Activated CD8-positive, alpha-beta T cell treated with anti-CD3 and anti-CD28 coated beads, Interleukin-2, amount 10 ng/mL, durations not matched to agents 7 days and 5 days (primary cell): ENCODE measurements at regions not wholly inside any gene's neighbourhood (a gene's known extent, or its start where the extent isn't known, plus 50 kb on each side); places are given as distances from the start of the nearest gene placed in this dataset.

Experiments used
- ATAC-seq: fragments of 150-1000 bp; cut with Tn5 transposase; one replicate; pipeline ENCODE4 v1.10.0; 2021; ENCODE audit warnings: moderate library complexity
- CTCF ChIA-PET: fragments of 350-600 bp; sonication (Branson Sonifier 250); formaldehyde crosslinking; loops from one replicate; lab custom pipeline; 2021; ENCODE audit warnings: antibody characterized with exemption; lab: Charles Lee
- POLR2A ChIA-PET: fragments of 350-600 bp; sonication (Branson Sonifier 250); formaldehyde crosslinking; loops from one replicate; lab custom pipeline; 2021; ENCODE audit warnings: antibody characterized with exemption; lab: Charles Lee
- DNase-seq: peaks from one replicate; pipeline ENCODE4 v3.0.0-alpha.2; 2020
- H3K27ac Mint-ChIP-seq: one replicate; pipeline ENCODE4 v1.8.0; 2021; ENCODE audit warnings: mild to moderate bottlenecking, mixed read lengths
- H3K27me3 Mint-ChIP-seq: one replicate; pipeline ENCODE4 v1.8.0; 2021; ENCODE audit warnings: low read depth, mixed read lengths
- H3K36me3 Mint-ChIP-seq: one replicate; pipeline ENCODE4 v1.8.0; 2021; ENCODE audit warnings: low read depth, mixed read lengths
- H3K4me1 Mint-ChIP-seq: one replicate; pipeline ENCODE4 v1.8.0; 2021; ENCODE audit warnings: low read depth, mixed read lengths
- H3K4me3 Mint-ChIP-seq: one replicate; pipeline ENCODE4 v1.8.0; 2021; ENCODE audit warnings: mild to moderate bottlenecking, mixed read lengths
- H3K9me3 Mint-ChIP-seq: one replicate; pipeline ENCODE4 v1.8.0; 2022; ENCODE audit warnings: mixed read lengths; ENCODE audit not compliant: insufficient read depth

GRCh38 chr17:37827905-37828650 lies 83.2 kb upstream of the HNF1B start:
- no peak for DNase-seq
- H3K9me3 Mint-ChIP-seq: no peaks in the 10 kb centered on the region
- H3K36me3 Mint-ChIP-seq: no peaks in the 10 kb centered on the region
- no peak for ATAC-seq
- CTCF ChIA-PET: interaction anchor here (0.7 to 1.8 kb wide), 4 partner anchors 12 to 455 kb away, joined by 3 to 8 read pairs (median 4); no protein-coding TSS in a partner anchor
- H3K27me3 Mint-ChIP-seq: peaks cover 25% of the 10 kb centered on the region
- peaks cover 14% of the 10 kb centered on the region for H3K4me1 Mint-ChIP-seq
- POLR2A ChIA-PET: no interaction called here
- no peak overlapping the region for H3K27ac Mint-ChIP-seq
- H3K4me3 Mint-ChIP-seq: no peak overlapping the region

GRCh38 chr17:37826497-37827430 lies 81.9 kb upstream of the HNF1B start:
- no peaks in the 10 kb centered on the region for H3K36me3 Mint-ChIP-seq
- no peak overlapping the region for H3K27ac Mint-ChIP-seq
- H3K27me3 Mint-ChIP-seq: peaks cover 23% of the 10 kb centered on the region
- H3K9me3 Mint-ChIP-seq: no peaks in the 10 kb centered on the region
- peaks cover 11% of the 10 kb centered on the region for H3K4me1 Mint-ChIP-seq
- ATAC-seq: no peak
- H3K4me3 Mint-ChIP-seq: no peak overlapping the region
- CTCF ChIA-PET: no interaction called here
- POLR2A ChIA-PET: interaction anchor here (0.5 kb wide), 1 partner anchor 190 kb away, joined by 3 read pairs; no protein-coding TSS in a partner anchor
- no peak for DNase-seq

GRCh38 chr17:37825851-37826250 lies 81.0 kb upstream of the HNF1B start:
- no peak for DNase-seq
- H3K4me1 Mint-ChIP-seq: peaks cover 12% of the 10 kb centered on the region
- H3K36me3 Mint-ChIP-seq: no peaks in the 10 kb centered on the region
- no peak overlapping the region for H3K4me3 Mint-ChIP-seq
- peaks cover 19% of the 10 kb centered on the region for H3K27me3 Mint-ChIP-seq
- H3K9me3 Mint-ChIP-seq: no peaks in the 10 kb centered on the region
- POLR2A ChIA-PET: no interaction called here
- CTCF ChIA-PET: no interaction called here
- no peak overlapping the region for H3K27ac Mint-ChIP-seq
- ATAC-seq: no peak

GRCh38 chr17:37824534-37825485 lies 80.0 kb upstream of the HNF1B start:
- Mint-ChIP-seq H3K4me1 (peaks cover 22% of the 10 kb centered on the region), H3K4me3 (no peak overlapping the region), H3K9me3 (no peaks in the 10 kb centered on the region), H3K27me3 (peaks cover 16% of the 10 kb centered on the region), H3K36me3 (no peaks in the 10 kb centered on the region), H3K27ac (no peak overlapping the region)
- no peak for ATAC-seq
- ChIA-PET POLR2A (no interaction called here), CTCF (no interaction called here)
- no peak for DNase-seq

GRCh38 chr17:37823996-37824395 lies 79.1 kb upstream of the HNF1B start:
- Mint-ChIP-seq H3K9me3 (no peaks in the 10 kb centered on the region), H3K36me3 (no peaks in the 10 kb centered on the region), H3K4me1 (peaks cover 25% of the 10 kb centered on the region), H3K27me3 (peaks cover 16% of the 10 kb centered on the region), H3K27ac (no peak overlapping the region), H3K4me3 (no peak overlapping the region)
- DNase-seq: no peak
- ChIA-PET CTCF (no interaction called here), POLR2A (no interaction called here)
- no peak for ATAC-seq

GRCh38 chr17:37820995-37821713 lies 76.3 kb upstream of the HNF1B start:
- POLR2A ChIA-PET: no interaction called here

GRCh38 chr17:37820313-37820994 lies 75.6 kb upstream of the HNF1B start:
- ChIA-PET CTCF (interaction anchor here (0.8 kb wide), 1 partner anchor 24 kb away, joined by 3 read pairs; no protein-coding TSS in a partner anchor), POLR2A (no interaction called here)
- Mint-ChIP-seq H3K27ac (peak overlapping the region; percentile 53), H3K4me1 (peaks cover 23% of the 10 kb centered on the region), H3K36me3 (no peaks in the 10 kb centered on the region), H3K27me3 (peaks cover 6% of the 10 kb centered on the region), H3K9me3 (no peaks in the 10 kb centered on the region), H3K4me3 (no peak overlapping the region)
- DNase-seq (no peak), ATAC-seq (no peak)

More at GRCh38 chr17:37820995-37821713, 76.3 kb upstream of the HNF1B start:
- H3K27me3 Mint-ChIP-seq: peaks cover 3% of the 10 kb centered on the region
- H3K36me3 Mint-ChIP-seq: no peaks in the 10 kb centered on the region
- no peak for ATAC-seq
- H3K27ac Mint-ChIP-seq: no peak overlapping the region
- H3K4me3 Mint-ChIP-seq: no peak overlapping the region
- no peaks in the 10 kb centered on the region for H3K9me3 Mint-ChIP-seq
- CTCF ChIA-PET: interaction anchor here (1.0 kb wide), 1 partner anchor 13 kb away, joined by 3 read pairs; no protein-coding TSS in a partner anchor
- H3K4me1 Mint-ChIP-seq: peaks cover 20% of the 10 kb centered on the region
- DNase-seq: no peak

- Mint-ChIP-seq H3K9me3 (no peaks in the 10 kb centered on the region), H3K4me1 (peaks cover 24% of the 10 kb centered on the region), H3K4me3 (no peak overlapping the region), H3K36me3 (no peaks in the 10 kb centered on the region), H3K27me3 (peaks cover 11% of the 10 kb centered on the region), H3K27ac (no peak overlapping the region)
- POLR2A ChIA-PET: no interaction called here
- DNase-seq (no peak), ATAC-seq (no peak)
- CTCF ChIA-PET: no interaction called here
Measured at GRCh38 chr17:37818689-37819088, 73.8 kb upstream of the HNF1B start.

- Mint-ChIP-seq H3K27ac (no peak overlapping the region), H3K4me3 (no peak overlapping the region), H3K9me3 (no peaks in the 10 kb centered on the region), H3K4me1 (peaks cover 24% of the 10 kb centered on the region), H3K36me3 (no peaks in the 10 kb centered on the region), H3K27me3 (peaks cover 21% of the 10 kb centered on the region)
- DNase-seq (no peak), ATAC-seq (no peak)
- CTCF ChIA-PET: interaction anchor here (0.9 to 3.9 kb wide), 22 partner anchors 11 to 441 kb away, joined by 3 to 29 read pairs (median 4); partner anchors contain the start of genes C17orf78 and SYNRG
- POLR2A ChIA-PET: no interaction called here
Measured at GRCh38 chr17:37816950-37817349, 72.1 kb upstream of the HNF1B start.

- ChIA-PET POLR2A (interaction anchor here (0.5 kb wide), 1 partner anchor 249 kb away, joined by 3 read pairs; no protein-coding TSS in a partner anchor), CTCF (interaction anchor here (0.6 to 3.9 kb wide), 21 partner anchors 13 to 722 kb away, joined by 3 to 29 read pairs (median 4); partner anchors contain the start of genes C17orf78, HNF1B and SYNRG)
- ATAC-seq (no peak), DNase-seq (no peak)
- Mint-ChIP-seq H3K4me1 (peaks cover 20% of the 10 kb centered on the region), H3K9me3 (no peaks in the 10 kb centered on the region), H3K36me3 (no peaks in the 10 kb centered on the region), H3K27me3 (peaks cover 32% of the 10 kb centered on the region), H3K27ac (no peak overlapping the region), H3K4me3 (no peak overlapping the region)
Measured at GRCh38 chr17:37815536-37815935, 70.7 kb upstream of the HNF1B start.
